DND-41 (cell line): ENCODE measurements at regions not wholly inside any gene's neighbourhood (a gene's known extent, or its start where the extent isn't known, plus 50 kb on each side); places are given as distances from the start of the nearest gene placed in this dataset.

Experiments
- ATAC-seq: fragments of 200-7000 bp; cut with Tn5 transposase; 3 replicates; pipeline ENCODE4 v1.9.1; 2021; ENCODE audit warnings: low read depth; ENCODE audit not compliant: insufficient read depth
- DNase-seq: peaks from one replicate; pipeline ENCODE4 v3.0.0-alpha.2; 2020
- H2AFZ ChIP-seq: 2 replicates; pipeline ENCODE4 v1.6.0; 2012; ENCODE audit warnings: low read depth, low read length
- H3K27ac ChIP-seq: 2 replicates; pipeline ENCODE4 v1.5.1; 2012; ENCODE audit warnings: low read length, inconsistent platforms
- H3K27me3 ChIP-seq: fragments of 200-600 bp; sonication (generic); 2 replicates; pipeline ENCODE4 v1.6.0; 2012; ENCODE audit warnings: low read length, mild to moderate bottlenecking, inconsistent platforms; ENCODE audit not compliant: insufficient read depth, poor library complexity
- H3K36me3 ChIP-seq: 2 replicates; pipeline ENCODE4 v1.5.1; 2012; ENCODE audit warnings: low read length, inconsistent platforms; ENCODE audit not compliant: insufficient read depth
- H3K4me1 ChIP-seq: 2 replicates; pipeline ENCODE4 v1.5.1; 2012; ENCODE audit warnings: mild to moderate bottlenecking, low read length; ENCODE audit not compliant: insufficient read depth
- H3K4me2 ChIP-seq: 2 replicates; pipeline ENCODE4 v1.6.0; 2012; ENCODE audit warnings: mild to moderate bottlenecking, moderate library complexity, low read length, inconsistent platforms; ENCODE audit not compliant: insufficient read depth
- H3K4me3 ChIP-seq, 2 experiments: fragments of 200-600 bp in 1 of 2; shearing (Covaris generic) in 1 of 2; 2 replicates each; pipeline ENCODE4 v1.5.1; 2012 to 2016; ENCODE audit warnings: inconsistent platforms in 2 of 2, low read length in 2 of 2, mild to moderate bottlenecking in 2 of 2, low read depth in 1 of 2, moderate library complexity in 1 of 2
- H3K79me2 ChIP-seq: 2 replicates; pipeline ENCODE4 v1.6.0; 2012; ENCODE audit warnings: low read length, inconsistent platforms; ENCODE audit not compliant: insufficient read depth
- H3K9ac ChIP-seq: 2 replicates; pipeline ENCODE4 v1.6.0; 2012; ENCODE audit warnings: low read depth, mild to moderate bottlenecking, inconsistent platforms, low read length, moderate library complexity
- H3K9me3 ChIP-seq: 2 replicates; pipeline ENCODE4 v1.5.1; 2012; ENCODE audit warnings: low read length, moderate library complexity, mild to moderate bottlenecking, inconsistent platforms; ENCODE audit not compliant: insufficient read depth, severe bottlenecking
- H4K20me1 ChIP-seq: 2 replicates; pipeline ENCODE4 v1.6.0; 2012; ENCODE audit warnings: low read length; ENCODE audit not compliant: insufficient read depth
- CTCF ChIP-seq: IDR thresholded peaks from 2 replicates; pipeline ENCODE4 v1.5.1; 2012; ENCODE audit warnings: borderline replicate concordance, low read length, moderate library complexity, mild to moderate bottlenecking; ENCODE audit not compliant: poor library complexity, severe bottlenecking; ENCODE audit errors: extremely low read depth
- EZH2 ChIP-seq: IDR thresholded peaks from 3 replicates; pipeline ENCODE4 v1.6.1; 2012; ENCODE audit warnings: borderline replicate concordance, low read depth, mild to moderate bottlenecking, moderate library complexity, low read length, inconsistent platforms; ENCODE audit not compliant: severe bottlenecking

DNA sequence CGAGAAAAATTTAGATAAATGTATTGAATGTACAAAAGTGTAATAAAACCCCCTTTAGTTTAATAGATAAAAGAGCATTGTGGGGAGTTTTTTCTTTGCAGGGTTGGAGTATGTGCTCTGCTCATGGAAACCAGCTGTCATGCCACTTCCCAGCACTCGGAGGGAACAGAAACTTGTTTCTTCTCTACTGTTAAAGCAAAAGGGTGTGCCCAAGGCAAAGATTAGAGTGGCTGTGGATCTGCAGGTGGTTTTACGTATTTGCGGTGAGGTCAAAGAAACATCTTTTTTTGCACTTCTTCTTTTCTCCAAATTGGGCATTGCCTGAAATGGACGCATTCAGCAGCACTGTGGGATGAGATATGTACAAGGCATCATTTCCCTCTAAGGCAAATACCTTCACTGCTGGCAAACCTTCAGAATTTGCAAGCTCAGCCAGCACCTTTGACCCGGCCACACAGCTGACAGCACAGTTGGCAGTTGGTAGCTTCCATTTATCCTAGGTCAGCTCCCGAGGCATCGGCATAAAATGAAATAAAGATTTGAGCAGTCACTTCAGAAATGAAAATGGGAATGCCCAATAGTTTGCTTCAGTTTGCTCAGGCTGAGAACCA lies 178.4 kb upstream of the EYA4 start:
- Histone ChIP-seq H3K4me2 (no peak overlapping the region), H3K4me3 (no peak overlapping the region), H3K9me3 (no peaks in the 10 kb centered on the region), H3K4me1 (no peaks in the 10 kb centered on the region), H3K27me3 (no peaks in the 10 kb centered on the region), H3K79me2 (no peaks in the 10 kb centered on the region), H3K9ac (no peak overlapping the region), H3K27ac (no peak overlapping the region), H3K36me3 (no peaks in the 10 kb centered on the region), H4K20me1 (no peaks in the 10 kb centered on the region), H2AFZ (no peak overlapping the region)
- no peak for ATAC-seq
- no peak for TF ChIP-seq EZH2
- no peak for TF ChIP-seq CTCF
- no peak for DNase-seq

DNA sequence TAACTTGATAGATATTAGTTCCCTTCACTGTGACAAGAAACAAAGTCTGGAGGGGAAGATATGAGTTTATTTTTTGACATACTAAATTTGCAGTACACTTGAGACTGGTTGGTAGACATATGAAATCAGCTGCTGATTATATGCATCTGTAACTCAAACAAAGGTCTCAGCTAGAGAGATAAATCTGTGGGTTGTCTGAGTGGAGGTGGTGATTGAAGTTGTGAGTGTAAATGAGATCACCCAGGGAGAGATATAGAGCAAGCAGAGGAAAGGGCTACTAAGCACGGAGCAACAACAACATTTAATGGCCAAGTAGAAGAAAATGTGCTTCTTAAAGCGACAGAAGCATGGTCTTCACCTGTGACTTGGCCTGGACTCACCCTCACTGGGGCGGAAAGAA lies 173.2 kb upstream of the EYA4 start:
- no peak overlapping the region for H3K4me2 ChIP-seq
- no peaks in the 10 kb centered on the region for H3K9me3 ChIP-seq
- no peak for ATAC-seq
- no peaks in the 10 kb centered on the region for H3K36me3 ChIP-seq
- no peaks in the 10 kb centered on the region for H3K79me2 ChIP-seq
- no peak overlapping the region for H3K27ac ChIP-seq
- no peak for DNase-seq
- H3K4me1 ChIP-seq, result no peaks in the 10 kb centered on the region
- no peak overlapping the region for H3K4me3 ChIP-seq
- no peaks in the 10 kb centered on the region for H3K27me3 ChIP-seq
- no peak overlapping the region for H3K9ac ChIP-seq
- TF ChIP-seq CTCF (no peak), EZH2 (no peak)
- no peak overlapping the region for H2AFZ ChIP-seq
- H4K20me1 ChIP-seq, result no peaks in the 10 kb centered on the region

DNA sequence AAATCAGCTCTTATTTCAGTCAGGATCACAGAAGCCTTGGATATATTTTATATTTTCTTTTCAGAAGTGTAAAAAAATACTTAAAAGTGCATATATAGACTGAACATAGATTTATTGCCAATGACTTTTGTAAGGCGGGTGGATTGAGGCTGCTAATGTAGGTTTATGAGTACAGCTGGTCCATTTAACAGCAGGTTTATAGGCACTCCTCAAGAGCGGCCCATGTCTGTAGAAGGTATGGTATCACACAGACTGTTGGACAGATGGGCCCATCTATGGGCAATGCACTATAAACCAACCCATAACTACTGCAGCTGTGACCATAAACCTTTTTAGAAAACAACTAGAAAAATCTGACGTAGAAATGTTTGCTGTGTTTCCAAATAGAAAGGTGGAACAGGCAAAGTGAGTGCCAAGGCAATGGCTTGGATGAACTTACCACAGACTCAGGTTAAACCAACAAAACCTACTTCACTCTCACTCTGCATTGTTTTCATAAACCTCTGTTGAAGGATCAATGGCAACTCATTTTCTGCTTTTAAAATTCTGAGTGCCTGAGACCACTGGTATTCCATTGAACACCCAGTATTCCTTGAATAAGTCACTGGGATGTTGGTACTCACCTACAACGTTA lies 170.6 kb upstream of the EYA4 start:
- no peak overlapping the region for H3K27ac ChIP-seq
- TF ChIP-seq EZH2, result no peak
- no peak for TF ChIP-seq CTCF
- no peak overlapping the region for H3K4me3 ChIP-seq
- H3K9ac ChIP-seq, result no peak overlapping the region
- H2AFZ ChIP-seq, result no peak overlapping the region
- no peaks in the 10 kb centered on the region for H3K79me2 ChIP-seq
- H3K4me1 ChIP-seq, result no peaks in the 10 kb centered on the region
- no peak overlapping the region for H3K4me2 ChIP-seq
- H4K20me1 ChIP-seq, result no peaks in the 10 kb centered on the region
- ATAC-seq (no peak), DNase-seq (no peak)
- H3K36me3 ChIP-seq, result no peaks in the 10 kb centered on the region
- H3K9me3 ChIP-seq, result no peaks in the 10 kb centered on the region
- no peaks in the 10 kb centered on the region for H3K27me3 ChIP-seq

- no peaks in the 10 kb centered on the region for H3K9me3 ChIP-seq
- H3K27me3 ChIP-seq, result no peaks in the 10 kb centered on the region
- ATAC-seq (no peak), DNase-seq (no peak)
- H3K9ac ChIP-seq, result no peak overlapping the region
- no peaks in the 10 kb centered on the region for H3K4me1 ChIP-seq
- TF ChIP-seq EZH2 (no peak), CTCF (no peak)
- H2AFZ ChIP-seq, result no peak overlapping the region
- no peak overlapping the region for H3K4me3 ChIP-seq
- H3K4me2 ChIP-seq, result no peak overlapping the region
- no peaks in the 10 kb centered on the region for H4K20me1 ChIP-seq
- no peaks in the 10 kb centered on the region for H3K79me2 ChIP-seq
- H3K36me3 ChIP-seq, result no peaks in the 10 kb centered on the region
- H3K27ac ChIP-seq, result no peak overlapping the region
Observed at GRCh38 chr6:133079901-133080300, 161.3 kb upstream of the EYA4 start.
